Transverse colon (tissue), 4 donors: ENCODE measurements at regions not wholly inside any gene's neighbourhood (a gene's known extent, or its start where the extent isn't known, plus 50 kb on each side); places are given as distances from the start of the nearest gene placed in this dataset.

Source experiments
- DNase-seq: peaks from one replicate; pipeline ENCODE4 v3.0.0-alpha.2; 2019
- H3K27ac ChIP-seq, 4 donors: fragments of 200-600 bp; sonication (generic); 2 replicates each; pipeline ENCODE4 v1.5.1; 2016 to 2018; ENCODE audit warnings: inconsistent platforms in 4 of 4
- H3K27me3 ChIP-seq: fragments of 200-600 bp; sonication (generic); 2 replicates; pipeline ENCODE4 v1.5.1; 2017; ENCODE audit warnings: inconsistent platforms
- H3K36me3 ChIP-seq, 4 donors: fragments of 200-600 bp; sonication (generic); 2 replicates each; pipeline ENCODE4 v1.5.1; 2017 to 2019; ENCODE audit warnings: inconsistent platforms in 4 of 4
- H3K4me1 ChIP-seq, 4 donors: fragments of 200-600 bp; sonication (generic); 2 replicates each; pipeline ENCODE4 v1.5.1; 2017 to 2020; ENCODE audit warnings: inconsistent platforms in 4 of 4
- H3K4me3 ChIP-seq, 4 donors: fragments of 200-600 bp; sonication (generic); 1 replicate in 1 of 4; 2 replicates in 3 of 4; pipeline versions ENCODE4 v1.5.1 to v1.6.1; 2017 to 2019; ENCODE audit warnings: inconsistent platforms in 4 of 4
- H3K9me3 ChIP-seq, 2 donors: fragments of 200-600 bp; sonication (generic); 2 replicates each; pipeline ENCODE4 v1.5.1; 2017 to 2019; ENCODE audit warnings: inconsistent platforms in 2 of 2
- CTCF ChIP-seq, 5 experiments: fragments of 200-600 bp in 3 of 5; fragments of 450-650 bp in 2 of 5; sonication (generic) in 3 of 5; IDR thresholded peaks; 1 replicate in 2 of 5; 2 replicates in 3 of 5; pipeline ENCODE4 v1.5.1; 2016 to 2017; ENCODE audit warnings: antibody characterized with exemption in 5 of 5, inconsistent platforms in 3 of 5, mild to moderate bottlenecking in 2 of 5, moderate library complexity in 1 of 5
- EP300 ChIP-seq: sonication (generic); formaldehyde crosslinking; IDR thresholded peaks from one replicate; pipeline ENCODE4 v1.6.1; 2017; ENCODE audit warnings: antibody characterized with exemption, low read depth
- POLR2A ChIP-seq: fragments of 450-650 bp; IDR thresholded peaks from one replicate; pipeline ENCODE4 v1.6.1; 2016; ENCODE audit warnings: antibody characterized with exemption, mild to moderate bottlenecking, moderate library complexity
- POLR2AphosphoS5 ChIP-seq, 3 donors: sonication (generic); formaldehyde crosslinking; IDR thresholded peaks; one replicate each; pipeline ENCODE4 v1.6.1; 2016; ENCODE audit warnings: antibody characterized with exemption in 3 of 3
- WGBS, 2 donors: methylation state at CpG; one replicate each; pipeline ENCODE4 v1.1.5; 2018; ENCODE audit warnings: low coverage in 1 of 2; 5-methylcytosine and 5-hydroxymethylcytosine counted together
- in situ Hi-C, 4 donors: fragments of 200-750 bp; cut with MboI; loops; one replicate each; pipeline versions ENCODE4 v1.15.0 to v1.15.1; 2017; ENCODE audit warnings: low sequenced_read_pairs in 3 of 4, low pct_ligation_motif_present in 1 of 4, low pct_unique_long_range_greater_than_20kb in 1 of 4
- intact Hi-C: fragments of 100-400 bp; cut with DNase I; formaldehyde crosslinking; loops from one replicate; pipeline ENCODE4 v1.15.1; 2023; ENCODE audit warnings: low total_unique reads

- H3K9me3 ChIP-seq, result no peaks in the 10 kb centered on the region
- H3K27ac ChIP-seq, result no peak overlapping the region
- in situ Hi-C loops (no loop called here), intact Hi-C loops (no loop called here)
- H3K4me1 ChIP-seq, result no peaks in the 10 kb centered on the region
- H3K36me3 ChIP-seq, result no peaks in the 10 kb centered on the region
- no peak for DNase-seq
- TF ChIP-seq POLR2A, result no peak
- TF ChIP-seq CTCF (IDR thresholded peaks at IDR 0.05), result no peak
- TF ChIP-seq POLR2AphosphoS5 (IDR thresholded peaks at IDR 0.05), result no peak
- TF ChIP-seq EP300, result no peak
- H3K27me3 ChIP-seq, result no peaks in the 10 kb centered on the region
- H3K4me3 ChIP-seq, result no peak overlapping the region
- 81 to 82% methylated on average over 5 of the region's 5 CpGs for WGBS, 2 donors
Measured at GRCh38 chr3:34531156-34531555, 732.7 kb downstream of the PDCD6IP start.

- 61 to 64% methylated on average over 2 of the region's 2 CpGs for WGBS, 2 donors
- no peaks in the 10 kb centered on the region for H3K9me3 ChIP-seq
- no peaks in the 10 kb centered on the region for H3K27me3 ChIP-seq
- no peak overlapping the region for H3K4me3 ChIP-seq
- in situ Hi-C loops, result no loop called here
- no peaks in the 10 kb centered on the region for H3K36me3 ChIP-seq
- intact Hi-C loops, result no loop called here
- no peak for DNase-seq
- TF ChIP-seq POLR2AphosphoS5 (IDR thresholded peaks at IDR 0.05) (no peak), POLR2A (no peak), CTCF (IDR thresholded peaks at IDR 0.05) (no peak), EP300 (no peak)
- H3K4me1 ChIP-seq, result no peaks in the 10 kb centered on the region
- H3K27ac ChIP-seq, result no peak overlapping the region
Measured at GRCh38 chr3:34533451-34533850, 735.0 kb downstream of the PDCD6IP start.

DNA sequence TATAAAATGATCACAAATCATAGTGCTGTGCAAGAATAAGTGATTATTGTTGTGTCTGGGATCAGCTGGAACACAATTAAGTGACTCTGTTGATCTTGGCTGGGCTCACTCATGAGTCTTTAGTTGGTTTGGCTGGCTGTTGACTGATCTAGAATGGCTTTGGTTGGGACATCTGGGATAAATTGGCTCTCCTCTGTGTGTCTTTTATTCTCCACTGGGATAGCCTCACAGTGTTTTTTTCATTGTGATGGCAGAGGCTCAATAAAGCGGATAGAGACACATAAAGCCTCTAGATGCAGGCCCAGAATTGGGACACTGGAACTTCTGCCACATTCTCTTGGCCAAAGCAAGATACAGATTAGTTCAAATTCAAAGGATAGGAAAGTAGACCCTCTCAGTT is 735.6 kb downstream of the PDCD6IP start:
- 73 to 91% methylated on average over 1 of the region's 1 CpG for WGBS, 2 donors
- H3K9me3 ChIP-seq, result no peaks in the 10 kb centered on the region

GRCh38 chr3:34544136-34544535 is 745.7 kb downstream of the PDCD6IP start:
- TF ChIP-seq POLR2AphosphoS5 (IDR thresholded peaks at IDR 0.05) (no peak), CTCF (IDR thresholded peaks at IDR 0.05) (no peak), POLR2A (no peak), EP300 (no peak)
- Histone ChIP-seq H3K27me3 (no peaks in the 10 kb centered on the region), H3K36me3 (no peaks in the 10 kb centered on the region), H3K4me1 (no peaks in the 10 kb centered on the region), H3K4me3 (no peak overlapping the region), H3K27ac (no peak overlapping the region), H3K9me3 (no peaks in the 10 kb centered on the region)
- no peak for DNase-seq
- WGBS, 2 donors, result 73 to 83% methylated on average over 3 to 4 of the region's 4 CpGs
- intact Hi-C loops (no loop called here), in situ Hi-C loops (no loop called here)

More for the DNA sequence above, 735.6 kb downstream of the PDCD6IP start:
- H3K4me1 ChIP-seq, result no peaks in the 10 kb centered on the region
- no peak overlapping the region for H3K4me3 ChIP-seq
- TF ChIP-seq EP300 (no peak), POLR2A (no peak), CTCF (IDR thresholded peaks at IDR 0.05) (no peak), POLR2AphosphoS5 (IDR thresholded peaks at IDR 0.05) (no peak)
- H3K27ac ChIP-seq, result no peak overlapping the region
- no peaks in the 10 kb centered on the region for H3K27me3 ChIP-seq
- H3K36me3 ChIP-seq, result no peaks in the 10 kb centered on the region
- DNase-seq, result no peak
- in situ Hi-C loops (no loop called here), intact Hi-C loops (no loop called here)
